Gastrocnemius medialis (tissue), 4 donors: ENCODE measurements at regions not wholly inside any gene's neighbourhood (a gene's known extent, or its start where the extent isn't known, plus 50 kb on each side); places are given as distances from the start of the nearest gene placed in this dataset.

ENCODE experiments used
- CTCF ChIP-seq, 5 experiments: fragments of 450-650 bp in 3 of 5; fragments of 200-600 bp in 2 of 5; sonication (generic) in 2 of 5; IDR thresholded peaks in 4 of 5; conservative IDR thresholded peaks in 1 of 5; 1 replicate in 4 of 5; 2 replicates in 1 of 5; pipeline ENCODE4 v1.5.1; 2016 to 2019; ENCODE audit warnings: antibody characterized with exemption in 5 of 5, mild to moderate bottlenecking in 3 of 5, moderate library complexity in 3 of 5
- POLR2A ChIP-seq, 2 donors: fragments of 450-650 bp; IDR thresholded peaks; one replicate each; pipeline ENCODE4 v1.6.1; 2017; ENCODE audit warnings: antibody characterized with exemption in 2 of 2, mild to moderate bottlenecking in 2 of 2, moderate library complexity in 2 of 2

DNA sequence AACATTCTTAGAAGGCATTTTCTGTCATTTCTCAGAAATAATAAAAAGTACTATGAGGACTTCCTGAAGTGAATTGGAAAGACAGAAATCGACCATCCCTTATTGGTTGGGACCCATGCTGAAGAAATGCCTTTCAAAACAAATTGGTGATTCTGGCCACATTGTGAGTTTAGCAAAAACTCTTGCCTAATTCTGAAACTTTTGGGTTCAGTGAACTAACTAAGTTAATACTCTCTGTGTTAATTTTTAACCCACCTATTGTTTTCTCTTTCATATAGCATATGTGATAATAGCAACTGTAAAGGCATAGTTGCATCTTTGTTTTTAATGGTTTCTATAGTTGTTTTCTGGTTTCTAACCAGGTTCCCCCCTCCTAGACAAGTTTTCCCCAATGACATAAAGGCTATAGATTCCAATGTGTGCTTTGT is 129.3 kb upstream of the FAT1 start:
- TF ChIP-seq CTCF (IDR thresholded peaks at IDR 0.05 in 4 of 5, conservative IDR thresholded peaks at IDR 0.05 in 1 of 5), result no peak
- no peak for TF ChIP-seq POLR2A (IDR thresholded peaks at IDR 0.05)
